ENCODE measurements at regions not wholly inside any gene's neighbourhood (a gene's known extent, or its start where the extent isn't known, plus 50 kb on each side); places are given as distances from the start of the nearest gene placed in this dataset.

DNA sequence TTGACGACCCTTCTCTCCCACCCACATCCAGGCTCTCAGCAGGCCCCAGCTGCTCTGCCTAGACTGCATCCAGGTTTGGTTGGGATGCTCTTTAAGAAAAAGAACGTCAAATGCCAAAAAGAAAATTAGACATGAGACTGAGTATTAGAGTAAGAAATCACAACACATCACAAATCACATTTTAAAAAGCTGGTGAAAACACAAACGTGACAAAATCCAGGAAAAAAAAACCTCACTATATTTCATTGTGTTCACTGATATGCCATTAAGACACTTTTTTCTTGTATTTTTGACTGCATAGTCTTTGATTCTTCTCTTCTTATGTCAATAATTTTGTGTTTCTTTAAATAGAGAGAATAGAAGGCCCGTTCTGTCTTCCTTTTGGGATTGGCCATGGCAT lies 243.7 kb downstream of the TLE3 start:
- TF ChIP-seq, protein P1, sequence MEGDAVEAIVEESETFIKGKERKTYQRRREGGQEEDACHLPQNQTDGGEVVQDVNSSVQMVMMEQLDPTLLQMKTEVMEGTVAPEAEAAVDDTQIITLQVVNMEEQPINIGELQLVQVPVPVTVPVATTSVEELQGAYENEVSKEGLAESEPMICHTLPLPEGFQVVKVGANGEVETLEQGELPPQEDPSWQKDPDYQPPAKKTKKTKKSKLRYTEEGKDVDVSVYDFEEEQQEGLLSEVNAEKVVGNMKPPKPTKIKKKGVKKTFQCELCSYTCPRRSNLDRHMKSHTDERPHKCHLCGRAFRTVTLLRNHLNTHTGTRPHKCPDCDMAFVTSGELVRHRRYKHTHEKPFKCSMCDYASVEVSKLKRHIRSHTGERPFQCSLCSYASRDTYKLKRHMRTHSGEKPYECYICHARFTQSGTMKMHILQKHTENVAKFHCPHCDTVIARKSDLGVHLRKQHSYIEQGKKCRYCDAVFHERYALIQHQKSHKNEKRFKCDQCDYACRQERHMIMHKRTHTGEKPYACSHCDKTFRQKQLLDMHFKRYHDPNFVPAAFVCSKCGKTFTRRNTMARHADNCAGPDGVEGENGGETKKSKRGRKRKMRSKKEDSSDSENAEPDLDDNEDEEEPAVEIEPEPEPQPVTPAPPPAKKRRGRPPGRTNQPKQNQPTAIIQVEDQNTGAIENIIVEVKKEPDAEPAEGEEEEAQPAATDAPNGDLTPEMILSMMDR (IDR thresholded peaks at IDR 0.05; ENCODE audit: insufficient read depth, low read length): no peak
- no peak overlapping the region for H3K4me3 ChIP-seq (ENCODE audit: low read depth, low read length)
- no peak for DNase-seq (ENCODE audit: low read depth)

DNA sequence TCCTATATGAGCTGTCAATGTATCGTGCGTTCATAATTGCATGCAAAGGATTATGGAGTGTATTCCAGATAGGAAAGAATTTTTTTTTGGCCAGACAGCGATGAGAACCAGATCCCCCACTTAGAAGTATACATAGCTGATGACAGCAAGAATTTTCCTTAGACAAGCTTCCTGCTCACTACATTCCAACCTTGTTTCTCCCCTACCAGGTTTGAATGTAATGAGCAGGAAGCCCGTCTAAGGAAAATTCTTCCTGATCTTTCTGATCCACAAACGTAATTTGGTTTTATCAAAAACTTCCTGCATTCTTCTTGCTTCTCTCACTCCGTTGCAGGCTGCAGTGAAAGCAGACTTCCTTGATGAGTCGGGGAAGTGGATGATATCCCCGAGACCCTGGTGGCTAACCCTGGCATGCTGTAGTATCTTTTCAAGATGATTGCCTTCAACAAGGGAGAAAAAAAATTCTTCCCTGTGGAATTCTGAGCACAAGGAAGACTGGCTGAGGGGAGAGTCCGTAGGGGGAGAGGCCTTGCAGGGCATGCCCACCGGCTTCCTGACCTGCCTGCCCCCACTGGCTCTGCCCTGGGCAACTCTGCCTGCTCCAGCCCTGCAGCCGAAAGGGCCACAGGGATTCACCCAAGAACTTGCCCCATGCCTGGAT lies 243.1 kb downstream of the TLE3 start:
- TF ChIP-seq, protein P1 (IDR thresholded peaks at IDR 0.05; ENCODE audit: insufficient read depth, low read length): no peak
- DNase-seq (ENCODE audit: low read depth): peak; percentile 61

DNA sequence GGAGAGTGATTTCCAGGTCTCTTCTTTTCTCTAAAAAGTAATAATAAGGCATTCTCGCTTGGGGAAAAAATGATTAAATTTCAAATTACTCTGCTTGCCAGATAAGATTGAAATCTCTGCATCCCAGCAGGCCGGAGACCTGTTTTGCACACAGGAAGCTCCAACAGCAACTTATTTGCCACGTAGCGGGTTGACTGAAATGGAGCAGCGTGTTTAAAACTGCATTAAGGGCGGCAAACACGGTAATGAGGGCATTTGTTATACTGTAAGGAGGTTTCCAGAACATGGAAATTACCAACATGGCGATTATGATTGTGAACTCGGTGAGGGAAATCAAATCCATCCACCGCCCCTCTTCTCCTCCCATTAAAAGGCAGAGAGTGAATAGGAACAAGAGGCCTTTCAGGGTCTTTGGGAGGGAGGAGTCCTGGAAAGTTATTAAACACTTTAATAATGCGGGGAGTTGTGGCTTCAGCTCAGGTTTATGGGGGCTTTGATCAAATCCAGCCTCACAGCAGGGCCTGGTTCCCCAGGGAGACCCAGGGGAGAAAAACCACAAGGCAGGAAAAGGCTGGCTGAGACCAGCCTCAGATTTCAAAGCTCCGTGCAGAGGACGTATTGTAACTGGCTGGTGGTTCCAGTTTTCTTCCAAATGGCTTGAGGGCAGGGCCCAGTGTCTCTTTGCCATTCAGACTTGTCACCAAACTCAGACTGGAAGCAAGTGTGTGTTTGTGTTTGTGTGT lies 242.3 kb downstream of the TLE3 start:
- H3K4me3 ChIP-seq (ENCODE audit: low read depth, low read length): no peak overlapping the region
- TF ChIP-seq, protein P1 (IDR thresholded peaks at IDR 0.05; ENCODE audit: insufficient read depth, low read length): no peak
- DNase-seq (ENCODE audit: low read depth): no peak

More for the DNA sequence above, 243.1 kb downstream of the TLE3 start:
- no peak overlapping the region for H3K4me3 ChIP-seq (ENCODE audit: low read depth, low read length)

DNA sequence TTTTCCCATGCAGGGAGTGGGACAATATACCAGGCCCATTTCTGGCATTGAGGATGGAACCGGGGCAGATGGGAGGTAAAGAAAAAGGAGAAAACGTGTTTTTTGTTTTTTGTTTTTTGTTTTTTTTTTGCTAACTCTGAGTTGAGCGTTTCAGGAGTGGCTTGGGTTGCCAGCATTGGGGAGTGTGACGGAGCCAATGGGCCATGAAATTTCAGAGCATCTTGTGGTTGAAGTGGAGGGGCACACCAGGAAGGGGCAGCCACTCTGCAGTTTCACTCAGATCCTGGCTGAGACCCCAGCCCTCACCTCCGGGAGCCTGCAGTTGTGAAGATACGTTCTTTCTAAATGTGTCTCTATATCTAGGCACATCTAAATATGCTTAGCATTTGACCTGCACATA lies 240.5 kb downstream of the TLE3 start:
- DNase-seq (ENCODE audit: low read depth): no peak
- TF ChIP-seq, protein P1 (IDR thresholded peaks at IDR 0.05; ENCODE audit: insufficient read depth, low read length): no peak
- no peak overlapping the region for H3K4me3 ChIP-seq (ENCODE audit: low read depth, low read length)

DNA sequence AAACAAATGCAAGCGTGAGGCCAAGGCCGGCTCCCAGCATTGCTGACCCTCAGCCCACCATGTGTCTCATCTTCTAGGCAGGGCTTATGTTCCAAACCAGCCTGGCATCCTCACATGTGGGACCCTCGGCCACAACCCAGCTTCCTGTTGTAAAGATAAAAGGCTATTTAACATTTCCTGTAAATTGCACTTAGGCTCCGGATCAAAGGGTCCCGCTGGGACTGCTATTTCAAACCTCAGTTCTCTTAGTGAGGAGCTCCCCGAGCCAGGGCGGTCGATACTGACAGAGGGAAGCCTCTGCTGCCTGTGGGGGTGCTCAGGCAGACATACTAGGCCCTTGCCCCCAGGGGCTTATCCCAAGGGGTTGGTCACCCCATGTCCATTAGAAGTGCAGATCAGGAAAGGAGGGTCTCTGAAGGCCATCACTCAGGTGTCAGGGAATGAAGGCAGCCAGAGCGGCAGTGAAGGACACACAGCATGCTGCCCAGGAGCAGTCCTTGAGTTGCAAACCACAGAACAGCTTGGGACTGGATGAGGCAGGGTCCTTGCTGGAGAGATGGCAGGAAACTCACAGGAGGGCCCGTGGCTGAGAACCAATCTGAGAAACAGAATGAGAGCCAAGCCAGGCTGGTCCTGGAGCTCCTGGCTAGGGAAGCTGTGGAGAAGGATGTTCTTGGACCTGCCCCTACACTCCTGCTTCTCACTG lies 239.9 kb downstream of the TLE3 start:
- DNase-seq (ENCODE audit: low read depth): no peak
- TF ChIP-seq, protein P1 (IDR thresholded peaks at IDR 0.05; ENCODE audit: insufficient read depth, low read length): no peak
- no peak overlapping the region for H3K4me3 ChIP-seq (ENCODE audit: low read depth, low read length)

DNA sequence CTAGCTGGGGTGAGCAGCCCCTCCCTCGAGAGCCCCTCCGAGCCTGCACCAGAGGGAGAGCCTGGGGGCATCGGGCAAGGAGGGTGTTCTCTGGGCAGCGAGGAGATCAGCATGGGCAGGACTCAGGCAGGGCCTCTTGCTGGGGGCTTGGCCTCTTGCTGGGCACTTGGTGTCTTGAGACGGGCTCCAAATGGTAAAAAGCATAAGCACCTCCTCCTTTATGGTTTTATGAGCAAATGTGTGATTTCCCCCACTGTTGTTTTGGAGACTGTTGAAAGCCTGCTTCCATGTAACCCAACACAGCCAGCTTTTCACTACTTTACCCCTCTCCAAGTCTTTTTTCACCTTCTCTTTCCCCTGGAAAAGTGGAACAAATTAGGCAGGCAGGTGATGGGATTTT lies 239.3 kb downstream of the TLE3 start:
- no peak for DNase-seq (ENCODE audit: low read depth)
- TF ChIP-seq, protein P1 (IDR thresholded peaks at IDR 0.05; ENCODE audit: insufficient read depth, low read length): no peak
- no peak overlapping the region for H3K4me3 ChIP-seq (ENCODE audit: low read depth, low read length)
